HCT116 (cell line): ENCODE measurements at regions not wholly inside any gene's neighbourhood (a gene's known extent, or its start where the extent isn't known, plus 50 kb on each side); places are given as distances from the start of the nearest gene placed in this dataset.

Experiments
- ATAC-seq: fragments of 200-7000 bp; cut with Tn5 transposase; 2 replicates; pipeline ENCODE4 v1.9.1; 2020; ENCODE audit warnings: mild to moderate bottlenecking, moderate library complexity
- BruUV-seq: library from RNA; stranded (reverse); fragments of 400-500 nt; replicated peaks from 2 replicates; lab custom pipeline; 2021; lab: Mats Ljungman, UMichigan
- CTCF ChIA-PET: fragments of 300-600 bp; sonication (Branson Sonifier 250); formaldehyde crosslinking; loops from one replicate; lab custom pipeline; 2021; ENCODE audit warnings: antibody characterized with exemption; lab: Charles Lee
- POLR2A ChIA-PET: fragments of 300-600, 350-600 bp; sonication (Branson Sonifier 250); formaldehyde crosslinking; loops from one replicate; lab custom pipeline; 2021; ENCODE audit warnings: antibody characterized with exemption; lab: Charles Lee
- RAD21 ChIA-PET, 2 experiments: fragments of 300-600 bp; sonication (Branson Sonifier 250); formaldehyde crosslinking; loops; one replicate each; lab custom pipeline; 2023; ENCODE audit warnings: low total read pairs in 2 of 2; ENCODE audit not compliant: uncharacterized antibody in 2 of 2, unreplicated experiment in 2 of 2, low non-redundant PET in 1 of 2; lab: Charles Lee
- DNase-seq: peaks from one replicate; pipeline ENCODE4 v3.0.0-alpha.2; 2010; ENCODE audit warnings: low read depth, low spot score
- H2AFZ ChIP-seq: fragments of 200-600 bp; shearing (Covaris generic), sonication (generic); 2 replicates; pipeline ENCODE4 v1.6.1; 2017; ENCODE audit warnings: low read depth, mixed run types, mixed read lengths, antibody characterized with exemption, low read length; ENCODE audit not compliant: poor library complexity, severe bottlenecking
- H3K27ac ChIP-seq: 2 replicates; pipeline ENCODE4 v1.5.1; 2012; ENCODE audit warnings: low read depth, low read length
- H3K27me3 ChIP-seq: fragments of 200-600 bp; sonication (generic); 2 replicates; pipeline ENCODE4 v1.6.1; 2016; ENCODE audit warnings: mixed run types, low read length, mixed read lengths; ENCODE audit not compliant: insufficient read depth
- H3K36me3 ChIP-seq, 2 experiments: fragments of 200-500 bp in 1 of 2; fragments of 200-600 bp in 1 of 2; sonication (Bioruptor generic) in 1 of 2; sonication (generic) in 1 of 2; 2 replicates each; pipeline versions ENCODE4 v1.5.1 to v1.6.1; 2014 to 2016; ENCODE audit warnings: low read length in 2 of 2, inconsistent platforms in 1 of 2, mixed read lengths in 1 of 2, mixed run types in 1 of 2; ENCODE audit not compliant: insufficient read depth in 2 of 2, control insufficient read depth in 1 of 2
- H3K4me1 ChIP-seq, 2 experiments: fragments of 200-600 bp in 1 of 2; sonication (generic) in 1 of 2; 2 replicates each; pipeline versions ENCODE4 v1.5.1 to v1.6.1; 2012 to 2017; ENCODE audit warnings: low read length in 2 of 2, inconsistent platforms in 1 of 2, mild to moderate bottlenecking in 1 of 2, mixed read lengths in 1 of 2, mixed run types in 1 of 2, moderate library complexity in 1 of 2; ENCODE audit not compliant: insufficient read depth in 2 of 2, control insufficient read depth in 1 of 2
- H3K4me2 ChIP-seq: fragments of 200-600 bp; sonication (generic); 2 replicates; pipeline ENCODE4 v1.6.1; 2017; ENCODE audit warnings: mixed run types, low read length, mixed read lengths
- H3K4me3 ChIP-seq, 2 experiments: fragments of 200-600 bp in 1 of 2; sonication (generic) in 1 of 2; replicated peaks in 1 of 2; 2 replicates each; pipeline ENCODE4 v1.5.1; 2011 to 2016; ENCODE audit warnings: low read length in 2 of 2, control low read depth in 1 of 2, low read depth in 1 of 2, mild to moderate bottlenecking in 1 of 2, mixed read lengths in 1 of 2, mixed run types in 1 of 2
- H3K79me2 ChIP-seq: fragments of 200-600 bp; sonication (generic); 2 replicates; pipeline ENCODE4 v1.6.1; 2017; ENCODE audit warnings: mild to moderate bottlenecking, mixed run types, low read length, moderate library complexity, mixed read lengths; ENCODE audit not compliant: insufficient read depth
- H3K9ac ChIP-seq: fragments of 200-600 bp; sonication (generic); 2 replicates; pipeline ENCODE4 v1.6.1; 2016; ENCODE audit warnings: low read length, mixed read lengths
- H3K9me2 ChIP-seq: fragments of 200-600 bp; sonication (generic), shearing (Covaris generic); 2 replicates; pipeline ENCODE4 v1.6.1; 2017; ENCODE audit warnings: mixed run types, mild to moderate bottlenecking, moderate library complexity; ENCODE audit not compliant: insufficient read depth
- H3K9me3 ChIP-seq, 2 experiments: fragments of 200-500 bp in 1 of 2; fragments of 200-600 bp in 1 of 2; sonication (Bioruptor generic) in 1 of 2; sonication (generic) in 1 of 2; 2 replicates each; pipeline ENCODE4 v1.6.1; 2014 to 2017; ENCODE audit warnings: low read length in 2 of 2, mixed read lengths in 2 of 2, inconsistent platforms in 1 of 2, low read depth in 1 of 2, mild to moderate bottlenecking in 1 of 2, mixed run types in 1 of 2, moderate library complexity in 1 of 2; ENCODE audit not compliant: control insufficient read depth in 1 of 2, insufficient read depth in 1 of 2
- H4K20me1 ChIP-seq: fragments of 200-600 bp; sonication (generic), shearing (Covaris generic); 2 replicates; pipeline ENCODE4 v1.6.1; 2017; ENCODE audit warnings: mixed run types, mild to moderate bottlenecking, moderate library complexity; ENCODE audit not compliant: insufficient read depth
- CTCF ChIP-seq, 3 experiments: fragments of 200-600 bp in 1 of 3; sonication (generic) in 1 of 3; IDR thresholded peaks in 2 of 3; conservative IDR thresholded peaks in 1 of 3; 2 replicates each; pipeline ENCODE4 v1.5.1; 2012 to 2017; ENCODE audit warnings: low read depth in 2 of 3, low read length in 2 of 3, antibody characterized with exemption in 1 of 3, borderline replicate concordance in 1 of 3, control low read depth in 1 of 3, mild to moderate bottlenecking in 1 of 3, mixed read lengths in 1 of 3, mixed run types in 1 of 3, moderate library complexity in 1 of 3; ENCODE audit not compliant: insufficient read depth in 1 of 3
- EZH2 ChIP-seq: fragments of 200-600 bp; sonication (generic); IDR thresholded peaks from 2 replicates; pipeline ENCODE4 v1.6.1; 2017; ENCODE audit warnings: antibody characterized with exemption, mixed run types
- EZH2phosphoT487 ChIP-seq: fragments of 200-600 bp; IDR thresholded peaks from 2 replicates; pipeline ENCODE4 v1.6.1; 2018; ENCODE audit warnings: antibody characterized with exemption, borderline replicate concordance
- FOSL1 ChIP-seq: IDR thresholded peaks from 2 replicates; pipeline ENCODE4 v1.6.1; 2012; ENCODE audit warnings: low read depth
- JUND ChIP-seq: IDR thresholded peaks from 2 replicates; pipeline ENCODE4 v1.6.1; 2012
- POLR2AphosphoS5 ChIP-seq: IDR thresholded peaks from 2 replicates; pipeline ENCODE4 v1.6.1; 2011; ENCODE audit warnings: mild to moderate bottlenecking, low read depth, low read length, moderate library complexity
- intact Hi-C: fragments of 100-400 bp; cut with micrococcal nuclease; formaldehyde crosslinking; loops from 2 replicates; pipeline ENCODE4 v1.10.0; 2022
- TF ChIP-seq, protein P1 (sequence below): IDR thresholded peaks from 2 replicates; pipeline ENCODE4 v1.6.1; 2011; ENCODE audit warnings: mild to moderate bottlenecking, low read length, moderate library complexity; ENCODE audit not compliant: insufficient replicate concordance; ENCODE audit errors: extremely low read depth

GRCh38 chr3:106717178-106717780 lies 660.0 kb upstream of the CCDC54 start:
- peaks cover 0 to 4% of the 10 kb centered on the region in 2 experiments; a peak in 2 of 4 replicates for H3K9me3 ChIP-seq
- RAD21 ChIA-PET: no interaction called here
- POLR2A ChIA-PET: no interaction called here
- no peaks in the 10 kb centered on the region for H3K9me2 ChIP-seq
- intact Hi-C loops: no loop called here
- no peak overlapping the region for H2AFZ ChIP-seq
- H3K36me3 ChIP-seq: no peaks in the 10 kb centered on the region
- no peaks in the 10 kb centered on the region for H3K79me2 ChIP-seq
- no peaks in the 10 kb centered on the region for H3K27me3 ChIP-seq
- no peaks in the 10 kb centered on the region for H3K4me1 ChIP-seq
- no peak overlapping the region for H3K9ac ChIP-seq
- TF ChIP-seq, protein P1, sequence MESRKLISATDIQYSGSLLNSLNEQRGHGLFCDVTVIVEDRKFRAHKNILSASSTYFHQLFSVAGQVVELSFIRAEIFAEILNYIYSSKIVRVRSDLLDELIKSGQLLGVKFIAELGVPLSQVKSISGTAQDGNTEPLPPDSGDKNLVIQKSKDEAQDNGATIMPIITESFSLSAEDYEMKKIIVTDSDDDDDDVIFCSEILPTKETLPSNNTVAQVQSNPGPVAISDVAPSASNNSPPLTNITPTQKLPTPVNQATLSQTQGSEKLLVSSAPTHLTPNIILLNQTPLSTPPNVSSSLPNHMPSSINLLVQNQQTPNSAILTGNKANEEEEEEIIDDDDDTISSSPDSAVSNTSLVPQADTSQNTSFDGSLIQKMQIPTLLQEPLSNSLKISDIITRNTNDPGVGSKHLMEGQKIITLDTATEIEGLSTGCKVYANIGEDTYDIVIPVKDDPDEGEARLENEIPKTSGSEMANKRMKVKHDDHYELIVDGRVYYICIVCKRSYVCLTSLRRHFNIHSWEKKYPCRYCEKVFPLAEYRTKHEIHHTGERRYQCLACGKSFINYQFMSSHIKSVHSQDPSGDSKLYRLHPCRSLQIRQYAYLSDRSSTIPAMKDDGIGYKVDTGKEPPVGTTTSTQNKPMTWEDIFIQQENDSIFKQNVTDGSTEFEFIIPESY: no peak
- TF ChIP-seq POLR2AphosphoS5: no peak
- TF ChIP-seq EZH2phosphoT487: no peak
- TF ChIP-seq FOSL1: no peak
- TF ChIP-seq CTCF (IDR thresholded peaks at IDR 0.05 in 2 of 3, conservative IDR thresholded peaks at IDR 0.05 in 1 of 3; ENCODE audit: borderline replicate concordance in 1 of 3, insufficient read depth in 1 of 3, low read depth in 2 of 3, low read length in 2 of 3): no peak
- TF ChIP-seq JUND: no peak
- no peak for TF ChIP-seq EZH2
- no peak overlapping the region for H3K27ac ChIP-seq
- no peaks in the 10 kb centered on the region for H4K20me1 ChIP-seq
- H3K4me2 ChIP-seq: no peak overlapping the region
- H3K4me3 ChIP-seq: no peak overlapping the region
- no TSS peak for BruUV-seq
- no peak for ATAC-seq
- DNase-seq: no peak
- CTCF ChIA-PET: no interaction called here
